Neural cell (in vitro differentiated cells): ENCODE measurements at regions not wholly inside any gene's neighbourhood (a gene's known extent, or its start where the extent isn't known, plus 50 kb on each side); places are given as distances from the start of the nearest gene placed in this dataset.

Experiments
- H2AFZ ChIP-seq: fragments of 200-600, 300-800 bp; sonication (generic), shearing (Covaris generic); 2 replicates; pipeline ENCODE4 v1.6.0; 2014; ENCODE audit warnings: low read depth, mild to moderate bottlenecking, antibody characterized with exemption, low read length, moderate library complexity
- H3F3A ChIP-seq: fragments of 200-600 bp; shearing (Covaris generic); 2 replicates; pipeline ENCODE4 v1.6.1; 2016; ENCODE audit warnings: mild to moderate bottlenecking, moderate library complexity, mixed read lengths, antibody characterized with exemption, low read length; ENCODE audit not compliant: insufficient read depth, poor library complexity, severe bottlenecking
- H3K27ac ChIP-seq: fragments of 200-600, 300-800 bp; sonication (generic), shearing (Covaris generic); 2 replicates; pipeline ENCODE4 v1.5.1; 2014; ENCODE audit warnings: mild to moderate bottlenecking, low read length, moderate library complexity
- H3K27me3 ChIP-seq: fragments of 300-800, 200-600 bp; sonication (generic), shearing (Covaris generic); 2 replicates; pipeline ENCODE4 v1.6.0; 2014; ENCODE audit warnings: mild to moderate bottlenecking, low read depth, low read length, moderate library complexity; ENCODE audit not compliant: insufficient read depth
- H3K36me3 ChIP-seq: fragments of 300-800, 200-600 bp; sonication (generic), shearing (Covaris generic); 2 replicates; pipeline ENCODE4 v1.5.1; 2014; ENCODE audit warnings: mild to moderate bottlenecking, antibody characterized with exemption, low read length, moderate library complexity; ENCODE audit not compliant: insufficient read depth
- H3K4me2 ChIP-seq: fragments of 300-800, 200-600 bp; sonication (generic), shearing (Covaris generic); 2 replicates; pipeline ENCODE4 v1.6.0; 2014; ENCODE audit warnings: mild to moderate bottlenecking, low read length
- H3K4me3 ChIP-seq: fragments of 300-800, 200-600 bp; sonication (generic), shearing (Covaris generic); 2 replicates; pipeline ENCODE4 v1.5.1; 2014; ENCODE audit warnings: mild to moderate bottlenecking, low read length, moderate library complexity
- H3K79me2 ChIP-seq: fragments of 200-600 bp; shearing (Covaris generic); replicated peaks from 2 replicates; pipeline ENCODE4 v1.6.0; 2014; ENCODE audit warnings: mild to moderate bottlenecking, low read length, moderate library complexity; ENCODE audit not compliant: insufficient read depth
- H3K9ac ChIP-seq: fragments of 300-800, 200-600 bp; sonication (generic), shearing (Covaris generic); 2 replicates; pipeline ENCODE4 v1.6.1; 2016; ENCODE audit warnings: mild to moderate bottlenecking, low read length, mixed read lengths
- H3K9me2 ChIP-seq: fragments of 200-600 bp; shearing (Covaris generic); 2 replicates; pipeline ENCODE4 v1.6.1; 2016; ENCODE audit warnings: mild to moderate bottlenecking, low read length, mixed read lengths; ENCODE audit not compliant: insufficient read depth
- H3K9me3 ChIP-seq: fragments of 200-600, 300-800 bp; sonication (generic), shearing (Covaris generic); 2 replicates; pipeline ENCODE4 v1.6.1; 2016; ENCODE audit warnings: mild to moderate bottlenecking, mixed run types, low read length, moderate library complexity, mixed read lengths
- H4K20me1 ChIP-seq: fragments of 200-600 bp; shearing (Covaris generic); 2 replicates; pipeline ENCODE4 v1.6.1; 2016; ENCODE audit warnings: mild to moderate bottlenecking, mixed run types; ENCODE audit not compliant: insufficient read depth
- EP300 ChIP-seq: fragments of 450-650 bp; conservative IDR thresholded peaks from 2 replicates; pipeline ENCODE4 v1.6.1; 2014; ENCODE audit warnings: antibody characterized with exemption, mild to moderate bottlenecking, moderate library complexity; ENCODE audit not compliant: poor library complexity, severe bottlenecking
- EZH2 ChIP-seq: fragments of 200-600, 300-800 bp; shearing (Covaris generic), sonication (generic); IDR thresholded peaks from 2 replicates; pipeline ENCODE4 v1.6.1; 2014; ENCODE audit warnings: antibody characterized with exemption, low read length, borderline replicate concordance, mild to moderate bottlenecking; ENCODE audit not compliant: insufficient read depth, poor library complexity, severe bottlenecking
- MXI1 ChIP-seq: fragments of 450-650 bp; conservative IDR thresholded peaks from 2 replicates; pipeline ENCODE4 v1.6.1; 2014; ENCODE audit warnings: antibody characterized with exemption, mild to moderate bottlenecking; ENCODE audit not compliant: poor library complexity, severe bottlenecking
- POLR2AphosphoS5 ChIP-seq: IDR thresholded peaks from 2 replicates; pipeline ENCODE4 v1.6.1; 2012
- RAD21 ChIP-seq: fragments of 450-650 bp; conservative IDR thresholded peaks from 2 replicates; pipeline ENCODE4 v1.6.1; 2014; ENCODE audit warnings: antibody characterized with exemption, mild to moderate bottlenecking, moderate library complexity
- SMC3 ChIP-seq: fragments of 450-650 bp; conservative IDR thresholded peaks from 2 replicates; pipeline ENCODE4 v1.6.1; 2014; ENCODE audit warnings: antibody characterized with exemption, mild to moderate bottlenecking, moderate library complexity; ENCODE audit not compliant: poor library complexity
- TAF1 ChIP-seq: IDR thresholded peaks from 2 replicates; pipeline ENCODE4 v1.6.1; 2012; ENCODE audit warnings: low read depth
- TF ChIP-seq, protein P1 (sequence below): fragments of 450-650 bp; IDR thresholded peaks from 2 replicates; pipeline ENCODE4 v1.5.1; 2014; ENCODE audit warnings: antibody characterized with exemption, mild to moderate bottlenecking, moderate library complexity; ENCODE audit not compliant: poor library complexity, severe bottlenecking
- TF ChIP-seq, protein P2 (sequence below): IDR thresholded peaks from 2 replicates; pipeline ENCODE4 v1.6.1; 2012; ENCODE audit warnings: borderline replicate concordance

DNA sequence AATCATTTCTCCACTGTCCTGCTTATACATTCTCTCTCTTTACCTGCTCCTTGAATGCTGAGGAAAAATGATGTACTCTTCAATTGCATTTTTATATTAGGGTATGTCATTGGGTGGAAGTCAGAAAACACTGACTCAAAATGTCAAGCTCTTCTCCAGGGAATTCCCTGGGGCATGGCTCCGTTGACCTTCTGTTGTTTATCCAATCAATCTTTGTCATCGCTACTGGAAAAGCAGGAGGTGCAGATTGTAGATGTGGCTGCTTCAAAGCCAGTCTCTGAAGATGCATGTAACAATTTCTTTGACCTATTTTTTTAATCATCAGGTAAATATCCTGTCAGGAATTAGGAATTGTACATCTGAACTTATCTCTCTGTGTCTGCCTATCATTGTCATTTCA is 63.9 kb upstream of the TENT5A start:
- TF ChIP-seq, protein P1, sequence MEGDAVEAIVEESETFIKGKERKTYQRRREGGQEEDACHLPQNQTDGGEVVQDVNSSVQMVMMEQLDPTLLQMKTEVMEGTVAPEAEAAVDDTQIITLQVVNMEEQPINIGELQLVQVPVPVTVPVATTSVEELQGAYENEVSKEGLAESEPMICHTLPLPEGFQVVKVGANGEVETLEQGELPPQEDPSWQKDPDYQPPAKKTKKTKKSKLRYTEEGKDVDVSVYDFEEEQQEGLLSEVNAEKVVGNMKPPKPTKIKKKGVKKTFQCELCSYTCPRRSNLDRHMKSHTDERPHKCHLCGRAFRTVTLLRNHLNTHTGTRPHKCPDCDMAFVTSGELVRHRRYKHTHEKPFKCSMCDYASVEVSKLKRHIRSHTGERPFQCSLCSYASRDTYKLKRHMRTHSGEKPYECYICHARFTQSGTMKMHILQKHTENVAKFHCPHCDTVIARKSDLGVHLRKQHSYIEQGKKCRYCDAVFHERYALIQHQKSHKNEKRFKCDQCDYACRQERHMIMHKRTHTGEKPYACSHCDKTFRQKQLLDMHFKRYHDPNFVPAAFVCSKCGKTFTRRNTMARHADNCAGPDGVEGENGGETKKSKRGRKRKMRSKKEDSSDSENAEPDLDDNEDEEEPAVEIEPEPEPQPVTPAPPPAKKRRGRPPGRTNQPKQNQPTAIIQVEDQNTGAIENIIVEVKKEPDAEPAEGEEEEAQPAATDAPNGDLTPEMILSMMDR = no peak
- TF ChIP-seq SMC3 = no peak
- no peak for TF ChIP-seq RAD21
- TF ChIP-seq POLR2AphosphoS5 = no peak
- TF ChIP-seq, protein P2, sequence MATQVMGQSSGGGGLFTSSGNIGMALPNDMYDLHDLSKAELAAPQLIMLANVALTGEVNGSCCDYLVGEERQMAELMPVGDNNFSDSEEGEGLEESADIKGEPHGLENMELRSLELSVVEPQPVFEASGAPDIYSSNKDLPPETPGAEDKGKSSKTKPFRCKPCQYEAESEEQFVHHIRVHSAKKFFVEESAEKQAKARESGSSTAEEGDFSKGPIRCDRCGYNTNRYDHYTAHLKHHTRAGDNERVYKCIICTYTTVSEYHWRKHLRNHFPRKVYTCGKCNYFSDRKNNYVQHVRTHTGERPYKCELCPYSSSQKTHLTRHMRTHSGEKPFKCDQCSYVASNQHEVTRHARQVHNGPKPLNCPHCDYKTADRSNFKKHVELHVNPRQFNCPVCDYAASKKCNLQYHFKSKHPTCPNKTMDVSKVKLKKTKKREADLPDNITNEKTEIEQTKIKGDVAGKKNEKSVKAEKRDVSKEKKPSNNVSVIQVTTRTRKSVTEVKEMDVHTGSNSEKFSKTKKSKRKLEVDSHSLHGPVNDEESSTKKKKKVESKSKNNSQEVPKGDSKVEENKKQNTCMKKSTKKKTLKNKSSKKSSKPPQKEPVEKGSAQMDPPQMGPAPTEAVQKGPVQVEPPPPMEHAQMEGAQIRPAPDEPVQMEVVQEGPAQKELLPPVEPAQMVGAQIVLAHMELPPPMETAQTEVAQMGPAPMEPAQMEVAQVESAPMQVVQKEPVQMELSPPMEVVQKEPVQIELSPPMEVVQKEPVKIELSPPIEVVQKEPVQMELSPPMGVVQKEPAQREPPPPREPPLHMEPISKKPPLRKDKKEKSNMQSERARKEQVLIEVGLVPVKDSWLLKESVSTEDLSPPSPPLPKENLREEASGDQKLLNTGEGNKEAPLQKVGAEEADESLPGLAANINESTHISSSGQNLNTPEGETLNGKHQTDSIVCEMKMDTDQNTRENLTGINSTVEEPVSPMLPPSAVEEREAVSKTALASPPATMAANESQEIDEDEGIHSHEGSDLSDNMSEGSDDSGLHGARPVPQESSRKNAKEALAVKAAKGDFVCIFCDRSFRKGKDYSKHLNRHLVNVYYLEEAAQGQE = no peak
- TF ChIP-seq TAF1 = no peak
- no peak for TF ChIP-seq EZH2
- no peak for TF ChIP-seq EP300
- no peak for TF ChIP-seq MXI1

DNA sequence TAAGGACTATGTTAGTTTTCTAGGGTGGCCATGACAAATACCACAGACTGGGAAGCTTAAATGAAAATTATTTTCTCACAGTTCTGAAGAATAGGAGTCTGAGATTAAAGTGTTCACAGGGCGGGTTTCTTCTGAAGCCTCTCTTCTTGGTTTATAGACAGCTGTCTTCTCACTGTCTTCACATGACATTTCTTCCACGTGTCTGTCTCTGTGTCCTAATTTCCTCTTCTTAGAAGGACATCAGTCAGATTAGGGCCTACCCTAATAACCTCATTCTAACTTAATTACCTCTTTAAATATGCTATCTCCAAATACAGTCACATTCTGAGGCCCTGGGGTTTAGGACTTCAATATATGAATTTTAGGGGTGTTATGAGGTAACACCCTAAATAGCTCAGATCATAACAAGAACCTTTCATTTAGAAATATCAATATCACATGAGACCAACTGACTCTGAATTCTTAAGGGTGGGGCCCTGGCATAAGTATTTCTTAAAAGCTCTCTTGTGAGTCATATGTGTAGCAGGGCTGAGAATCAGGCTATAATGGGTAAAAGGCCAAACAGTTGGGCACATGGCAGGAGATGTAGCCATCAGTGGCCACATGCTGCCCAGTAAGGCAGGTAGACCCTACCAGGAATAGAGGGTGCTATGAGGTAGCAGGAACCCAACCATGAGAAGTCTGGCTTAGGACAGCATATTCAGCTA is 62.0 kb upstream of the TENT5A start:
- H3K27ac ChIP-seq = no peak overlapping the region
- H3K9me2 ChIP-seq = no peaks in the 10 kb centered on the region
- no peak overlapping the region for H3K4me2 ChIP-seq
- no peak overlapping the region for H3K9ac ChIP-seq
- H3K79me2 ChIP-seq = no peaks in the 10 kb centered on the region
- no peak for TF ChIP-seq EP300
- no peak for TF ChIP-seq MXI1
- TF ChIP-seq RAD21 = no peak
- TF ChIP-seq EZH2 = no peak
- TF ChIP-seq, protein P1 = no peak
- TF ChIP-seq POLR2AphosphoS5 = no peak
- TF ChIP-seq, protein P2 = no peak
- no peak for TF ChIP-seq SMC3
- TF ChIP-seq TAF1 = no peak
- H3K4me3 ChIP-seq = no peak overlapping the region
- H3F3A ChIP-seq = no peaks in the 10 kb centered on the region
- no peak overlapping the region for H2AFZ ChIP-seq
- H3K9me3 ChIP-seq = no peaks in the 10 kb centered on the region
- no peaks in the 10 kb centered on the region for H4K20me1 ChIP-seq
- H3K27me3 ChIP-seq = no peaks in the 10 kb centered on the region
- no peaks in the 10 kb centered on the region for H3K36me3 ChIP-seq

More for the DNA sequence above, 63.9 kb upstream of the TENT5A start:
- H3F3A ChIP-seq = no peaks in the 10 kb centered on the region
- H4K20me1 ChIP-seq = no peaks in the 10 kb centered on the region
- no peak overlapping the region for H3K27ac ChIP-seq
- H3K4me3 ChIP-seq = no peak overlapping the region
- no peaks in the 10 kb centered on the region for H3K79me2 ChIP-seq
- no peak overlapping the region for H2AFZ ChIP-seq
- H3K36me3 ChIP-seq = no peaks in the 10 kb centered on the region
- H3K9me2 ChIP-seq = no peaks in the 10 kb centered on the region
- no peaks in the 10 kb centered on the region for H3K27me3 ChIP-seq
- H3K9ac ChIP-seq = no peak overlapping the region
- H3K9me3 ChIP-seq = no peaks in the 10 kb centered on the region
- no peak overlapping the region for H3K4me2 ChIP-seq
